ENCODE measurements at regions not wholly inside any gene's neighbourhood (a gene's known extent, or its start where the extent isn't known, plus 50 kb on each side); places are given as distances from the start of the nearest gene placed in this dataset.
A peak's percentile ranks its signal among the peaks of the same experiment; 100 is the strongest.
"Not testable (repeated sequence)": the region's sequence is repeated elsewhere in the genome, so short reads cannot be mapped to it uniquely, and the experiment has no call there.

DNA sequence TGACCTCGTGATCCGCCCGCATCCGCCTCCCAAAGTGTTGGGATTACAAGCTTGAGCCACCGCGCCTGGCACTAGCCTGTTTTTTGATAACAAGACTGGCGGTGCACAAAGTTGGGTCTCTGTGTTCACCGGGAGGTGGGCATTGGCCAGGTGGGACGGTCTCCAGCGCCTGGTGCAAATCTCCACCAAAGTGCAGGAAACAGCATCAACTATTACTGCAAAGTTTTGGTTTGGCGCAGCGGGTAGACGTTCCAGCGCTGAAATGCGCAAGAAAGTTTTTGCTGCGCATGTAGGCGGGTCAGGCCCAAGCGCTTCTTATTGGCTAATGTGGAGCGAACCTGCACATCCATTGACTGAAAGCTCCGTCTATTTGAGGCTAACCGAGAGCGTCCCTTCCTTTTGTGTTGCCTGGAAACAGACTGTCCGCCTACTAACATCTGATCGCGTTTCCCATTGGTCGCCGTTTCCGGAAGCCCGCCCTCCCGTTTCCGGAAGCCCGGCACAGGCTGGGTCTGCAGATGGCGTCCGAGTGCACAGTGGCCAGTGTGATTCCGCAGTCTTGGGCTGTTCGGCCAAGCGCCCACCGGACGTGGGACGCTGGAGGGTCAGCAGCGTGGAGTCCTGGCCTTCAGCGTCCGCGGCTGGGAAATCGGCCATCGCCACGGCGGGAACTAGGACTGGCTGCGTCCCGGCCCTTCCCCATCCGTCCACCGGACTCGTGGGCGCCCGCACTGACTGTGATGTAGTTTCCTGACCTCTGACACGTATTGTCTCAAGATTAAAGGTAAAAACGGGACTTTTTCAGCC lies 53.3 kb upstream of the ZNF527 start:
- TF ChIP-seq, protein P1, sequence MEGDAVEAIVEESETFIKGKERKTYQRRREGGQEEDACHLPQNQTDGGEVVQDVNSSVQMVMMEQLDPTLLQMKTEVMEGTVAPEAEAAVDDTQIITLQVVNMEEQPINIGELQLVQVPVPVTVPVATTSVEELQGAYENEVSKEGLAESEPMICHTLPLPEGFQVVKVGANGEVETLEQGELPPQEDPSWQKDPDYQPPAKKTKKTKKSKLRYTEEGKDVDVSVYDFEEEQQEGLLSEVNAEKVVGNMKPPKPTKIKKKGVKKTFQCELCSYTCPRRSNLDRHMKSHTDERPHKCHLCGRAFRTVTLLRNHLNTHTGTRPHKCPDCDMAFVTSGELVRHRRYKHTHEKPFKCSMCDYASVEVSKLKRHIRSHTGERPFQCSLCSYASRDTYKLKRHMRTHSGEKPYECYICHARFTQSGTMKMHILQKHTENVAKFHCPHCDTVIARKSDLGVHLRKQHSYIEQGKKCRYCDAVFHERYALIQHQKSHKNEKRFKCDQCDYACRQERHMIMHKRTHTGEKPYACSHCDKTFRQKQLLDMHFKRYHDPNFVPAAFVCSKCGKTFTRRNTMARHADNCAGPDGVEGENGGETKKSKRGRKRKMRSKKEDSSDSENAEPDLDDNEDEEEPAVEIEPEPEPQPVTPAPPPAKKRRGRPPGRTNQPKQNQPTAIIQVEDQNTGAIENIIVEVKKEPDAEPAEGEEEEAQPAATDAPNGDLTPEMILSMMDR (IDR thresholded peaks at IDR 0.05; ENCODE audit: low read length, missing control alignments), result peak; percentile 35
- DNase-seq (ENCODE audit: low read depth), result peak; percentile 100
- H3K4me3 ChIP-seq (replicated peaks; ENCODE audit: low read depth, low read length), result peak overlapping the region; percentile 76

DNA sequence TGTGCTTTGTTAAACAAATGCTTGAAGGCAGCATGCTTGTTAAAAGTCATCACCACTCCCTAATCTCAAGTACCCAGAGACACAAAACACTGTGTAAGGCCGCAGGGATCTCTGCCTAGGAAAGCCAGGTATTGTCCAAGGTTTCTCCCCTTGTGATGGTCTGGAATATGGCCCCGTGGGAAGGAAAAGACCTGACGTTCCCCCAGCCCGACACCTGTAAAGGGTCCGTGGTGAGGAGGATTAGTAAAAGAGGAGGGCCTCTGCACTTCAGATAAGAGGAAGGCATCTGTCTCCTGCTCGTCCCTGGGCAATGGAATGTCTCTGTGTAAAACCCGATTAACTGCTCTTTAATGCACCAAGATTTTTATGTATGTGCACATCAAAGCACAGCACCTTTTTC lies 49.9 kb upstream of the ZNF527 start:
- not testable (repeated sequence) for DNase-seq (ENCODE audit: low read depth); H3K4me3 ChIP-seq (replicated peaks; ENCODE audit: low read depth, low read length)
